ENCODE measurements at regions not wholly inside any gene's neighbourhood (a gene's known extent, or its start where the extent isn't known, plus 50 kb on each side); places are given as distances from the start of the nearest gene placed in this dataset.

DNA sequence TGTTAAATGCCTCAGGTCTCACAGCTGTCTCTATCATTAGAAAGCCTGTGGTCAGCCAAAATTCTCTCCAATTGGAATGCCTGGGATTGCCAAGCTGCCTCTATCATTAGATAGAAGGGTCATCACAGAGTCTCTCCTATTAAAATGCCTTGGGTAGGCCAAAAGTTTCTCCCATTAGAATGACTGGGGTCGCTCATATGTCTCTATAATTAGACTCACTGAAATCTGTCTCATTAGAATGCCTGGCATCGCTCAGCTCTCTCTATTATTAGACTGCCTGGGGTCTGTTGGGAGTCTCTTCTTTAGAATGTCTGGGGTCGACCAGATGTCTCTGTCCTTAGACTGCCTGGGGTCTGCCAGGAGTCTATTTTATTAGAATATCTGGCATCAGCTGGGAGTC is 2265.1 kb downstream of the TP53TG3F start:
- TF ChIP-seq EZH2phosphoT487 (IDR thresholded peaks at IDR 0.05; ENCODE audit: insufficient read depth, low read depth) = no peak
- no peak for TF ChIP-seq EZH2 (IDR thresholded peaks at IDR 0.05; ENCODE audit: insufficient read depth, poor library complexity, severe bottlenecking)

Data from GM23248 (cell line).